ENCODE measurements at regions not wholly inside any gene's neighbourhood (a gene's known extent, or its start where the extent isn't known, plus 50 kb on each side); places are given as distances from the start of the nearest gene placed in this dataset.

GRCh38 chr3:177561769-177562392 is 364.6 kb upstream of the TBL1XR1 start:
- Histone ChIP-seq H3K27ac (ENCODE audit: low read depth, low read length) (no peak overlapping the region), H3K27me3 (ENCODE audit: control insufficient read depth, insufficient read depth, low read length) (no peaks in the 10 kb centered on the region), H3K4me3 (ENCODE audit: low read depth, low read length) (no peak overlapping the region), H3K9me3 (ENCODE audit: control insufficient read depth, insufficient read depth, low read length) (no peaks in the 10 kb centered on the region)
- TF ChIP-seq CTCF (IDR thresholded peaks at IDR 0.05; ENCODE audit: low read depth, low read length) = no peak
- ChIA-PET CTCF (no interaction called here), POLR2A (no interaction called here)
- no peak for DNase-seq (ENCODE audit: low read depth, low spot score)

GRCh38 chr3:177563243-177563780 is 366.0 kb upstream of the TBL1XR1 start:
- H3K9me3 ChIP-seq (ENCODE audit: control insufficient read depth, insufficient read depth, low read length) = no peaks in the 10 kb centered on the region
- DNase-seq (ENCODE audit: low read depth, low spot score) = no peak

GRCh38 chr3:177563792-177564191 is 366.5 kb upstream of the TBL1XR1 start:
- no peaks in the 10 kb centered on the region for H3K27me3 ChIP-seq (ENCODE audit: control insufficient read depth, insufficient read depth, low read length)
- no peaks in the 10 kb centered on the region for H3K9me3 ChIP-seq (ENCODE audit: control insufficient read depth, insufficient read depth, low read length)
- H3K4me3 ChIP-seq (ENCODE audit: low read depth, low read length) = no peak overlapping the region
- ChIA-PET POLR2A (interaction anchor here (0.6 kb wide), 1 partner anchor 21 kb away, joined by 3 read pairs; no protein-coding TSS in a partner anchor), CTCF (interaction anchor here (0.6 to 0.7 kb wide), 2 partner anchors 8 to 429 kb away, joined by 3 to 4 read pairs; no protein-coding TSS in a partner anchor)
- DNase-seq (ENCODE audit: low read depth, low spot score) = no peak
- no peak for TF ChIP-seq CTCF (IDR thresholded peaks at IDR 0.05; ENCODE audit: low read depth, low read length)
- H3K27ac ChIP-seq (ENCODE audit: low read depth, low read length) = no peak overlapping the region

More at GRCh38 chr3:177563243-177563780, 366.0 kb upstream of the TBL1XR1 start:
- CTCF ChIA-PET = interaction anchor here (0.6 to 0.7 kb wide), 2 partner anchors 8 to 430 kb away, joined by 3 to 4 read pairs; no protein-coding TSS in a partner anchor
- POLR2A ChIA-PET = interaction anchor here (0.6 kb wide), 1 partner anchor 22 kb away, joined by 3 read pairs; no protein-coding TSS in a partner anchor
- Histone ChIP-seq H3K27ac (ENCODE audit: low read depth, low read length) (no peak overlapping the region), H3K4me3 (ENCODE audit: low read depth, low read length) (no peak overlapping the region), H3K27me3 (ENCODE audit: control insufficient read depth, insufficient read depth, low read length) (no peaks in the 10 kb centered on the region)
- TF ChIP-seq CTCF (IDR thresholded peaks at IDR 0.05; ENCODE audit: low read depth, low read length) = no peak

GRCh38 chr3:177565981-177566380 is 368.7 kb upstream of the TBL1XR1 start:
- POLR2A ChIA-PET = no interaction called here
- no peak for TF ChIP-seq CTCF (IDR thresholded peaks at IDR 0.05; ENCODE audit: low read depth, low read length)
- Histone ChIP-seq H3K27me3 (ENCODE audit: control insufficient read depth, insufficient read depth, low read length) (no peaks in the 10 kb centered on the region), H3K4me3 (ENCODE audit: low read depth, low read length) (no peak overlapping the region), H3K9me3 (ENCODE audit: control insufficient read depth, insufficient read depth, low read length) (no peaks in the 10 kb centered on the region), H3K27ac (ENCODE audit: low read depth, low read length) (no peak overlapping the region)
- CTCF ChIA-PET = no interaction called here
- no peak for DNase-seq (ENCODE audit: low read depth, low spot score)

- POLR2A ChIA-PET = no interaction called here
- DNase-seq (ENCODE audit: low read depth, low spot score) = no peak
- CTCF ChIA-PET = no interaction called here
- no peak overlapping the region for H3K4me3 ChIP-seq (ENCODE audit: low read depth, low read length)
- H3K9me3 ChIP-seq (ENCODE audit: control insufficient read depth, insufficient read depth, low read length) = no peaks in the 10 kb centered on the region
- no peak overlapping the region for H3K27ac ChIP-seq (ENCODE audit: low read depth, low read length)
- no peaks in the 10 kb centered on the region for H3K27me3 ChIP-seq (ENCODE audit: control insufficient read depth, insufficient read depth, low read length)
- no peak for TF ChIP-seq CTCF (IDR thresholded peaks at IDR 0.05; ENCODE audit: low read depth, low read length)
Observed at GRCh38 chr3:177567833-177568232, 370.6 kb upstream of the TBL1XR1 start.
